ENCODE measurements at regions not wholly inside any gene's neighbourhood (a gene's known extent, or its start where the extent isn't known, plus 50 kb on each side); places are given as distances from the start of the nearest gene placed in this dataset.
"Not testable (repeated sequence)": the region's sequence is repeated elsewhere in the genome, so short reads cannot be mapped to it uniquely, and the experiment has no call there.

DNA sequence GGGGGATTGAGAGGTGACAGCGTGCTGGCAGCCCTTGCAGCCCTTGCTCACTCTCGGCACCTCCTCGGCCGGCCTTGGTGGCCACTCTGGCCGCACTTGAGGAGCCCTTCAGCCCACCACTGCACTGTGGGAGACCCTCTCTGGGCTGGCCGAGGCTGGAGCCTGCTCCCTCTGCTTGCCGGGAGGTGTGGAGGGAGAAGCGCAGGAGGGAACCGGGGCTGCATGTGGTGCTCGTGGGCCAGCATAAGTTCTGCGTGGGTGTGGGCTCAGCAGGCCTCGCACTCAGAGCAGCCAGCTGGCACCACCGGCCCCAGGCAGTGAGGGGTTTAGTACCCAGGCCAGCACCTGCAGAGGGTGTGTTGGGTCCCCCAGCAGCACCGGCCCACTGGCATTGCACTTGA, 912.2 kb upstream of the ADGRB3 start:
- DNase-seq = no peak

DNA sequence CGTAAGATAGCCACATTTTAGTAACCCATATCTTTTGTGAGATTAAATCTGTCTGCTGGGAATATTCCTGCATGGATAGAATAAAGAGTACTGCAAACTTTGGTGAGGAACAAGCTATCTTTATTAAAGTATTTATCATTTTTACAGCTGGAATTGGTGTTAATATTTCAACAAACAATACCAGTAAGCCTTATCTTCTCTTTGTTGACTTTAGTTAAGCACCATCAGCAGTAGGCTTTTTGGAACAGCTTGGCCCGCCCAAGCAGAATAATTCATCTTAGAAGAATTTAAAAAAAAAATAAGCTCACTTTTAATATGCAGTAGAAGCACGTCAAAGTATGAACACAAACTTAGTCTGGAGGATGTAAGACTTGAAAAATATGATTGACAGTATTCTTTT, 917.8 kb upstream of the ADGRB3 start:
- DNase-seq = no peak

DNA sequence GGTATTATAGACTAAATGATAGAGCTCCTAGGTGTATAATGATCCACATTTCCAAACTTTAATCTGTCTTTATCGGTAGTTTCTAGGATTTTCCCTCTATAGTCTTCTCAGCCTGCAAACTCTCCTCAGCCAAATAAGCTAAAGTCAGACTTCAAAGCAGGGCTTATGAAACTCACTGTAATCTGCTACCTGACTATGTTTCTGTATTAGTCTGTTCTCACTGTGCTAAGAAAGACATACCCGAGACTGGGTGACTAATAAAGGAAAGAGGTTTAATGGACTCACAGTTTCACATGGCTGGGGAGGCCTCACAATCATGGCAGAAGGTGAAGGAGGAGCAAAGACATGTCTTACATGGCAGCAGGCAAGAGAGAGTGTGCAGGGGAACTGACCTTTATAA, 928.7 kb upstream of the ADGRB3 start:
- no peak for DNase-seq

DNA sequence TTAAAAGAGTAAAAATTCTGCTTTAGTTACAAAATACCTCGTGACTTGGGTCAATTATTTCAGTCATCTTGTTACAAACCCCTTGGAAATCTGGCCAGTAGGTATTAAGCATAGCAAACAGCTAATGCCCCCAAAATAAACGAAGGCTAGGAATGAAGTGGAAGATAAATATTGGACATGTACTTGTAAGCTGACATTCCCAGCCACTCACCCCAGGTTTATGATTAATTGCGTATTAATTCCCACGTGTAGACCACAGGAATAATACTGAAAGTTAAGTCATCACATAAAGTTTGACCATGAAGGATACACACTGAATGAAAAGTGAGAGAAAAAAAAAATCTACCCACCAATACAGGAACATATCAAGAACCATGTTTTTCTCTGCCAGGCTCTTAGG, 936.5 kb upstream of the ADGRB3 start:
- DNase-seq = no peak

DNA sequence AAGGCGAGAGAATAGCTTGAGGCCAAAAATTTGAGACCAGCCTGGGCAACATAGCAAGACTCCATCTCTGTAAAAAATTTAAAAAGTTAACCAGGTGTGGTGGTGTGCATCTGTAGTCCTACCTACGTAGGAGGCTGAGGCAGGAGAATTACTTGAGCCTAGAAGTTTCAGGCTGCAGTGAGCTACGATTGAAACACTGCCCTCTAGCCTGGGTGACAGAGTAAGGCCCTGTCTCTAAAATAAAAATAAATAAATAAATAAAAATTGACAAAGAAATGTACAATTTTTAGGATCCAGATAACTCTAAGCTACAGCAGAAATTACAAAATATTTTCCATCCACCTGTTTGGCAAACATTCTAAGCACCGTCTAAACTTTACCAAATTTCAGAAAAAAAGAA, 941.0 kb upstream of the ADGRB3 start:
- no peak for DNase-seq

DNA sequence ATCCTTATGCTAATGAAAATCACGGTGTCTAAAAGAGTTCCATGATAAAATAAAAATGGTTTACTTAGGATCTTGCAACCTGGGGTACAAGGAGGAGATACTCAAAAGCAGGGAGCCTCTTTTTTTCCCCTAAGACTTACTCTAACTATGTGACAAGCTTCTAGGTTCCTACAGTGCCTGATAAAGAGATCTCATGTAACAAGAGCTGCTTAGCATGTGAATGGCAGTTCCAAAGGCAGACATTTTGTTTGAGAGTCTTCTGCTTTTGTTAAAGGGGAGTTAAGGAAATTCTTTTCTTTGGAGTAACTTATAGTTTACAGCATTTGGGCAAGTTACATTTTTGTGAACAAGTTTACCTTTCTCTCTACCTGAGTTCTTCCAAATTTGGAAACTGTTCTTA, 945.8 kb upstream of the ADGRB3 start:
- no peak for DNase-seq

DNA sequence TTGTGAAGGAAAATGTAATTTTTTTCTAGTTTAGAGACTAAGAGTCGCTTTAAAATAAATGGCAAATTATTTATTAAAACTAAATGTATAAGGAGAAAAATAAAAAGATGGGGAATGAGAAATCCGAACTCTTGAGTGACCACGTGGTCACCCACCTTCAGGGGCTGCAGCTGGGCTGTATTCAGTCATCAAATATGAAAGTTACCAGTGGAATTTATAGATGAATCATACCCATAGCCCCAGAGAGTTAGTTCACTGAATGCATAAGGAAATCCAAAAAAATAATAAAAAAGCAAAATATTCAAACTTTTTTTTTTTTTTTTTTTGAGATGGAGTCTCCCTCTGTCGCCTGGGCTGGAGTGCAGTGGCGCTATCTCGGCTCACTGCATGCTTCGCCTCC, 947.7 kb upstream of the ADGRB3 start:
- DNase-seq = no peak

DNA sequence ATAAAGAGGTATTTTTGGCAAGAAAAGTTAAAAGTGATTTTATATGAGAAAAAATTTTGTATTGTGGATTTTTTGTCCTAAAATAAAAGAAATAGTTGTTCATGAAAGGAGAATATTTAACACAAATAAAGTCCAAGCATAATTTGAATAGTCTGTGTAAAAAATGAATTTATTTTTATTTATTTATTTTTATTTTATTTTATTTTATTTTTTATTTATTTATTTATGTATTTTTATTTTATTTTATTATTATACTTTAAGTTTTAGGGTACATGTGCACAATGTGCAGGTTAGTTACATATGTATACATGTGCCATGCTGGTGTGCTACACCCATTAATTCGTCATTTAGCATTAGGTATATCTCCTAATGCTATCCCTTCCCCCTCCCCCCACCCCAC, 948.9 kb upstream of the ADGRB3 start:
- not testable (repeated sequence) for DNase-seq

DNA sequence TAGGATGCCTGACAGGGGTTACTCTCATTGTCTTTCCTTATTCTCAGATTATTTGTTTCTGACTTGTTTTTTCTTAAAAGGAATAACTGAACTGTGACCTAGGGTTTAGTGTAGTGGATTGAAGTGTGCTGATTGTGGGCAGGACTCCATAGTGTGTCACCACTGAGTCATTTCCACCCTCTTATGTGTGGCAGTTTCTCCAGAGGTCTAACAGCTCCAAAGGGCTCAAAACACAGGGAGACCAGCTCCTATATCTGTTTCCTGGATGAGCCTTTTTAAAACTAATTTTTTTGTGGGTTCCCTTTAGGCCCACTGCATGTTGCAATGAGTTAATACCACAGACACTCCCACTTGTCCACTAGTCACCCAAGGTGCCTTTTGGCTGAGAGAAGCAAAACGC, 951.1 kb upstream of the ADGRB3 start:
- DNase-seq = no peak

DNA sequence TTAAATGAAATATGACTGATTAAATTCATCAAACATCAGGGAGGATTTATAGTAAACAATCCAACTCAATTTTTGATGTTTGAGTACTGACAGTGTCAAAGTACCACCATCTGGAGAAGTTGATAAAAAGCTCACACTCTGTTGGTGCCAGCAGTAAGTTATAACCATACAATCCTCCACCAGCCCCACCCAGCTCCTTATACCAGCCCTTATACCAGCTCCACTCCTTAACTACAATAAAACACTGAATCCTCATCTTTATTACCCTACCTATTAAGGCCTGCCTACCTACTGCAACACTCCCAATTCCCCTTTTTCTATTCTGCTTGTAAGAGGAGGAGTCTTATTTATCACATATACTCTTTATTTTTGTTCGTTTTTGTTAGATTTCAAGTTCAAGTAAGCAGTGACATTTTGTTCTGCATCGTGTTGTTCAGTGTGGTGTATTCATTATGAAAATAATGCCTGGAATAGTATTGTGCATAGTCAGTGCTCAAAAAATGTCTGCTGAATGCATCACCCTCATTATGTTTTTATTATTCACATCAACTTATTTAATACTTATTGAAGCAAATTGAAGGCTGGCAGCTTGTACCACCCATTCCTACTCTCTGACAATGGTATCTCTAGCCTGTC, 954.7 kb upstream of the ADGRB3 start:
- no peak for DNase-seq

DNA sequence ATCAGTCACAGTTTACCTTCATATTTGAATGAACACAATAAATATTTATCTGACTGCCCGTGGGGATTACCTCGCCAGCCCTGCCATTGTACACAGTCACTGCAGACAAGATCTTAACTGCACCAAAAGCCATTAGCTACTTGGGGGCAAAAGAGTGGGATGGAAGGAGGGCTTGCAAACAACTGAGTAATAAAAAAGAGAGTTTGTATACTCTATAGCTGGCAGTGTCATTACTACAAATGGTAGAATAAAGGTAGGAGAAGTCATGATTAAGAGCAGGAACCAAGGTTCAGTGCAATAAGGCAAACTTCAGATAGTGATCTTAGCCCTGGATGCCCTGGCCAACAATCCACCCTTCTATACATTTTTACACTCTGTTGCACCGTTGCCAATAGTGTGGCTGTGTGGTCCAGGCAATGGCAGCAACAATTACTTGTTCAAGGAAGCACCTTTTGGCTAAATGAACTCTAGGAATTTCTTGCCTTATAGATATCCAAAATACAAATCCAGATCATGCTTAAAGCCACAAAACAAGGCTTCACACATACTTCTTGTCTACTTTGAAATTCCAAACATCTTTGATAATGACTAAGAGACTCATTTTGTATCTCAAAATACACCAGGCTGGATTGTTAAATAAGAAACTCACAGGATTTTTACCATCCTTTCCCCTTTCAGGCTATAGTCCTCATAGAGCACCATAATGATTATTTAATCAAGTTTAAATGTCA, 955.4 kb upstream of the ADGRB3 start:
- no peak for DNase-seq

DNA sequence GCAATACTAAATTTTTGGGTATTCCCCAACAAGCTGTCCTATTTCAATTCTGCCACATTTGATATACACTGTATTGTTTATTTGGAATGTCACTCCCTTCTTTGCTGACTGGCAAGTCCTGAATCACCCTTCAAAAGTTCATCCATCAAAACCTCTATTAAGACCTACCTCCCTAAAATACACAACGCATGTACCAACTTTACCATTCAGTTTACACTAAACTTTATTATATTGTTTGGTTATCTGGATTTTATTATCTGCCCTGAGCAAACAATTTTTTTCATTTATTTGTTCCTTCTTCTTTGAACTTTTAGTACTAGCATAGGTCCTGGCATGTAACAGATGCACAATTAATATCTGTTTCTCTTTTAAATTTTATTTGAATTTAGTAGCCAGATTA, 958.2 kb upstream of the ADGRB3 start:
- DNase-seq = no peak

DNA sequence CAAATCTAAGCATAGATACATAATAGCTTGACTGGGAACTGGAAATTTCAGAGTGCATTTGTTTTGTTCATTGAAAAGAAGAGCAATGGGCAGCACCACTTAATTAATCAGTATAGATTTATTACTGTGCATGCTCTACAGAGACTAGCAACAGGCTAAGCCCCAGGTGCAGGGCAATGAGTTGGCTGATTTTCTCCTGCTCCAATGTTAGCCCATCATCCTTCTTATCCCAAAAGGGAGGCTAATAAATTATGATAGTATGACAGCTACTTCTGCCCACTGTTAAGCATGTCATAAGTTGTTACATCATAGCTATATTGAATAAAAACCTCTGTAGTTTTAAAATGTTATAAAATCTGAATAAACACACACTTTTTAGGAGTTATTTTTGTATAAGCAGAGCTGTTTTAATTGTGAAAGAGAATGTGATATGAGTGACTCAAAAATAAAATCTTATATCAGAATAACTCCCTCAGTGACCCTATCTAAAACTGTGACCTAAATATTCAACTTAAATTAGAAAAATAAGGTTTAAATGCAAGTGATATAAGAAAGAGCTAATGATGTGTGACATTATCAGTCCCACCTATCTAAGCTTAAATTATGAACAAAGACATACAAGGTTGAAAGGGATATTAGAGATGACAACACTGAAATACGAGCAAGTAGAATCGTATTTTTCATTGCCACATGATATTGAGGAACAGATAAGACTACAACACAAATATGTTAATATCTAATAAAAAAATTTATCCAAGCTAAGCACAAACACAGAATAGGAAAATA, 967.3 kb upstream of the ADGRB3 start:
- no peak for DNase-seq

DNA sequence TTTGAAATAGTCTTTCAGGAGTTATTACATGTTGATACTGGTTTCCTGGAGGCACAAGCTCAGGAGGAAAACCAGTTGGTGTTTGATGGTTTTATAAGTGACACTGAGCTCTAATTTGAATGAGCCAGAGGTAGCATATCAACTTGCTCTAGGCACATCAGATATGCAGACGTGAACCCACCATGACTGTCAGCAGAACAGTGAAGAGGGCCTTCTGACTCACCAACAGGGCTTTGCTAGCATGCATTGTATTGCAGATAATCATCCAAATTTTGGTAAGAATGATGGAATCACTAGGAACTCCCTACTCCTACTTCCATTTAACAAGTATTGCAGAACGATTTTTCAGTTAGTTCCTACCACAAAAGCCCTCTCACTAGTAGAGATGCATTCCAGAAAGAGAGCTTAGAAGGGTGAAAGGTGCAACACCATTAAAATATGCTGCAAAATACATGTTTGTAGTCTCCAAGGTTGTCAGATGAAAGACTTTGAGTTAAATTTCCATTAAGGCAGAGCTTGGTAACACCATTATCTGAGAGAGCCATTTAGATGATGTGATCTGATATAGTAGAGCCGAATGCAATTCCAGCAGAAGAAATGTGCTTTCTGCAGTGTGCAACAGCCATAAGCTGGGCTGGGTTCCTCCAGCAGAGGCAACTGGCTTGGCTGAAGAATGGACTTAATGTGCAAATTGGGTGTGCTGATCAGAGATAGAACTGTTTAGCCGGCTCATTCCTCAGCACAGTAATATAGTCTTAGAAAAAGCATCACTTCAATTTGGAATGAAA, 968.7 kb upstream of the ADGRB3 start:
- no peak for DNase-seq

DNA sequence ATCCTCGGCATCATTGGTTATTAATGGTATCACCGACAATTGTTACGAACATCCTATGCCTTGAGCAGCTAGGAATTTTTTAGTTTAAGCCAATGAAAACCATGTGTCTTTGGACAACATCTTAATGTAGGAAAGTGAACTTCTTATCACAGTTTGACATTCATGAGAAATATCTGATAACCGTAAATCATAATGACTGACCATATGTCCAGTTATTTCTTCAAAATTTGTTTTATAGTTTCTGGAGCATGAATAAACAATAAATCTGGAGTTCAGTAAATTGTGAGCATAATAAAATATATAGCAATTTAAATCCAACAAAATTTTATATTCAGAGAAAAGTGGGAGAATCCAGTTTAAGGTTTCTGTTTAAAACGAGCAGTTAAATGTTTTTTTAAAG, 970.1 kb upstream of the ADGRB3 start:
- DNase-seq = no peak

DNA sequence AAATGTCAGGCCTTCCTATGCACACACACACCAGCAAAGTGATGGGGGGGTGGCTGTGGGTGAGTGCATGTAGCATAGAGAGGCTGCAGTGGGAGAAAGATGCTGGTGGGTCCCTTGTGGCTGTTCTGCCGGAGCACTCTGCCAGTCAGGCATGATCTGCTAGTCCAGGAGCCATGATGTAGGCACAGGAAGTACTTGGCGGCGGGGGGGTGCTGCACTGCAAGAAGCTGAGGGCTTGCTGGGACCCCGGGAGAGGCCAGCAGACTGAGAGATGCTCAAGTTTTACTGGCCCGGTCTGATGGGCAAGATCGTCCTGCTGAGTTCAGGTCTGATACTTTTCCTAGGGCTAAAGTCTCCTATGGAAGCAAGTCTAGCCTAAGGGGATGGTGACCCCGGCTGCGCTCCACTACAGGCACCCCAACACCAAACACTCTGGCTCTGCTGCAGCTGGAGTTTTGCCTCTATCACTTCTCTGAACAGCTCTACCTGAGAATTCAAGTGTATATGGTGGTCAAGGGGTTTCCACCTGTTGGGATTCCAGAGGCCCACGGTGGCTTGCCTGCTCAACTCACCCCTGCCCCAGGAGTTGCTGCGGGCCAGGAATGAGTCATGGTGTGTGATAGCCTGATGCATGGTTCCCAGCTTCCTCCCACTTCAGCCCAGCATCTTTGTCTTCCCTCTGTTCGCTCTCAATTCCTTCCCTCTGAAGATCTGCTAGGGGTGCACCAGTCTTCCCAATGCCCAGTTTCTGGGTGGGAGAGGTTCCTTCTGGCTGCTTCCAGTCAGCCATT, 971.8 kb upstream of the ADGRB3 start:
- DNase-seq = no peak

DNA sequence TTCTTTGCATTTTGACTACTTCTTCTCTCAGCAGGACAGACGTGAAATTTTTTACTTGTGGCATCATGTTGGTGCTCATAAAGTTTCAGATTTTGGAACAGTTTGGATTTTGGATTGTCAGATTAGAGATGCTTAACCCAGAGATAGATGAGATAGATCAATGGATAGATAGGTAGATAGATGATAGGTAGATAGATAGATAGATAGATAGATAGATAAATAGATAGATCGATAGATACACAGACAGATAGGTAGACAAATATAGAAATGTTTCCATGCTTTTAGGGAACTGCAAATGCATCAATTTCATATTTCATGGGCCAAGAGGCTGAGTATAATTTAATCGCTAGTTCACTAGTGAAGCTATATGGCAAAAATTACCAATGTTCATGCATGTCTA, 981.5 kb upstream of the ADGRB3 start:
- DNase-seq = no peak

DNA sequence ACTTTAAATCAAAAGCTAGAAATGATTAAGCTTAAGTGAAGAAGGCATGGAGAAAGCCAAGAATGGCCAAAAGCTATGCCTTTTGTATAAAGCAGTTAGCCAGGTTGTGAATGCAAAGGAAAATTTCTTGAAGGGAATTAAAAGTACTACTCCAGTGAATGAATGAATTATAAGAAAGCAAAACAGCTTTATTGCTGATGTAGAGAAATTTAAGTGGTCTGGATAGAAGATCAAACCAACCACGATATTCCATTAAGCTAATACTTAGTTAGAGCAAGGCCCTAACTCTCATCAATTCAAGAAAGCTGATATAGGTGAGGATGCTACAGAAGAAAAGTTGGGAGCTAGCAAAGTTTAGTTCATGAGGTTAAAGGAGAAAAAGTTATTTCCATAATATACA, 988.5 kb upstream of the ADGRB3 start:
- DNase-seq = no peak

DNA sequence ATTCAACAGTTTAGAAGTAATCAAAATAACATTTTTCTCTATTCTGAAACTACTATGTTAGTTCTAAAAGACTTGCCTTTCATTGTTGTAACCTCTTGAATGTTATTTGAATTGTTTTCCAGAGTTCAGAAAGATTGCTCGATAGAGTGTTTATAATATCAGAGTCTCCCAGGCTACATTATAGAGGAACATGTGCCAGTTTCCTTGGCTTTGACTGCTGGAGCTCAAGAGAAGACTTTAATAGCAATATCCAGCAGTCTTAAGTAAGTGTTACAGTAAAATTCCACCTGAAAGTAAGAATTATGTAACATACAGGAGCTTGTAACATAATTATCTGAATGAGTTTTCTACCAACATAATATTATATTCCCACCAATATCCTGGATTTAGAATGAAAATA, 991.8 kb upstream of the ADGRB3 start:
- no peak for DNase-seq

DNA sequence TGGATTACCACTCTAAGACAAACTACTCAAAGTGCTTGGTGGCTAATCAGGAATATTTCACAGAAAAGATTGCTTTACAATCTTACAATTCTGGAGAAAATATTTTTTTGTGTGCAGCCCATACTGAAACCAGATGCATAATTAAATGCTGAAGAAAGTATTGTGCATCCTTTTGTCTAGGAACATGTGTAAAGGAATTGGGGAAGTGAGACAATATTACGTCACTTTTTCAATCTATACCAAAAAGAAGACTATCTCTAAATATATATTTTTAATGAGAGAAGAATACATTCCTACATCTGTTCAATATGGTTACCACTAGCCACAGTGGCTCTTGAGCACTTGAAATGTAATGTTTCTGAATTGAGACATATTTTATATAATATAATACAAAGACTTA, 992.5 kb upstream of the ADGRB3 start:
- no peak for DNase-seq

DNA sequence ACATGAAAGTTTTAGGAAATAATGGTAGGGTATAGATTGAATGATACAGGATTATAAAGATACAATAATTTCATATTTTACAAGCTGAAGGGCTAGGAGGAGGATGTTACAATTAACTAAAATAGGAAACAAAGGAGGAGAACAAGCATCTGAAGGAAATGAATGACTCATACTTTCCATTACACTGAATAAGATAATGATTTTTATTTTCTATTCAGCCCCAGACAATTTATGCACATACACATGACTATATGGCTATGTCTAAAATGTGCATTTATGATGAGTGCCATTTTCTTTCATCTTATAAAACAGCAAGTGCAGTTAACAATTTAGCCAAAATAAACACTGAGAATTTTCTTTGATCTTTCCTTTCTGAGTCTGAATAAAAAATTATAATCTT, 994.6 kb upstream of the ADGRB3 start:
- no peak for DNase-seq

DNA sequence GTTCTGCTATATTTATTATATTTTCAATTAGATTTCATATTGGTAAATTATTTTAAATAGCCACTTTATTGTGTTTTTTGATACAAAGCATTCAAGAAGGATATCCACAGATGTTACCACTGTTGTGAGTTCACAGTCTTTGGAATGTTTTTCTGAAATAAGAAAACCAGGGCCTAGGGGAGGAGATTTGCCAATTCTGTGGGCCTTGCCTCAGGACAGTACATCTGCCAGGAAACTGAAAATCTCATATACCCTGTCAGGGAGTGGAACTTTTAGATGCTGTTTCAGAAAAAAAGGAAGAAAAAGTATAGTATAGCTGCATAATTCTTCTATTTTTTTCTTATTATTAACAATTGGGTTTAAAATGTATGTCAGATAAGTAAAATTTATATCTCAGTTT, 995.9 kb upstream of the ADGRB3 start:
- no peak for DNase-seq

DNA sequence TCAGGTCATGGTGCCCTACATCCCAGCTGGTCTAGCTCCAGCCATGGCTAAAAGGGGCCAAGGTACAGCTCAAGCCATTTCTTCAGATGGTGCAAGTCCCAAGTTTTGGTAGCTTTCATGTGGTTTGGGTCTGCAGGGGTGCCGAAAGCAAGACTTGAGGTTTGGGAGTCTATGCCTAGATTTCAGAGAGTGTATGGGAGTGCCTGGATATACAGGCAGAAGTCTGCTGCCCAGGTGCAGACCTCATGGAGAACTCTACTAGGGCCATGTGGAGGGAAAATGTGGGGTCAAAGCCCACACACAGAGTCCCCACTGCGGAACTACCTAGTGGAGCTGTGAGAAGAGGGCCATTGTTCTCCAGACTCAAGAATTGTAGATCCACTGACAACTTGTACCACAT, 1000.9 kb upstream of the ADGRB3 start:
- DNase-seq = no peak
